ENCODE measurements at regions not wholly inside any gene's neighbourhood (a gene's known extent, or its start where the extent isn't known, plus 50 kb on each side); places are given as distances from the start of the nearest gene placed in this dataset.

DNA sequence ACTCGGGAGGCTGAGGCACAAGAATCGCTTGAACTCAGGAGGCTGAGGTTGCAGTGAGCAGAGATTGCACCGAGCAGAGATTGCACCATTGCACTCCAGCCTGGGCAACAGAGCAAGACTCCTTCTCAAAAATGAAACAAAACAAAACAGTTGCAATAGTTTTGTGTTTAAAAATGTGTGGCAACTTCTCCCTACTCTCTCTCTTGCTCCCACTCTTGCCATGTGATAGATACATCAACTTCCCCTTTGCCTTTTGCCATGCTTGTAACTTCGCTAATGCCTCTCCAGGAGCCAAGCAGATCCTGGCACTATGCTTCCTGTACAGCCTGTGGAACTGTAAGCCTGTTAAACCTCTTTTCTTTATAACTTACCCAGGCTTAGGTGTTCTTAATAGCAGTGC lies 52.5 kb upstream of the INTU start:
- Histone ChIP-seq H3K36me3 (no peaks in the 10 kb centered on the region), H3K9me3 (no peaks in the 10 kb centered on the region), H3K4me1 (no peaks in the 10 kb centered on the region), H3K27me3 (no peaks in the 10 kb centered on the region), H3K4me3 (ENCODE audit: low read depth, low read length) (no peak overlapping the region)
- no peak for DNase-seq
- TF ChIP-seq, protein P1, sequence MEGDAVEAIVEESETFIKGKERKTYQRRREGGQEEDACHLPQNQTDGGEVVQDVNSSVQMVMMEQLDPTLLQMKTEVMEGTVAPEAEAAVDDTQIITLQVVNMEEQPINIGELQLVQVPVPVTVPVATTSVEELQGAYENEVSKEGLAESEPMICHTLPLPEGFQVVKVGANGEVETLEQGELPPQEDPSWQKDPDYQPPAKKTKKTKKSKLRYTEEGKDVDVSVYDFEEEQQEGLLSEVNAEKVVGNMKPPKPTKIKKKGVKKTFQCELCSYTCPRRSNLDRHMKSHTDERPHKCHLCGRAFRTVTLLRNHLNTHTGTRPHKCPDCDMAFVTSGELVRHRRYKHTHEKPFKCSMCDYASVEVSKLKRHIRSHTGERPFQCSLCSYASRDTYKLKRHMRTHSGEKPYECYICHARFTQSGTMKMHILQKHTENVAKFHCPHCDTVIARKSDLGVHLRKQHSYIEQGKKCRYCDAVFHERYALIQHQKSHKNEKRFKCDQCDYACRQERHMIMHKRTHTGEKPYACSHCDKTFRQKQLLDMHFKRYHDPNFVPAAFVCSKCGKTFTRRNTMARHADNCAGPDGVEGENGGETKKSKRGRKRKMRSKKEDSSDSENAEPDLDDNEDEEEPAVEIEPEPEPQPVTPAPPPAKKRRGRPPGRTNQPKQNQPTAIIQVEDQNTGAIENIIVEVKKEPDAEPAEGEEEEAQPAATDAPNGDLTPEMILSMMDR (IDR thresholded peaks at IDR 0.05; ENCODE audit: low read depth, low read length), result no peak

DNA sequence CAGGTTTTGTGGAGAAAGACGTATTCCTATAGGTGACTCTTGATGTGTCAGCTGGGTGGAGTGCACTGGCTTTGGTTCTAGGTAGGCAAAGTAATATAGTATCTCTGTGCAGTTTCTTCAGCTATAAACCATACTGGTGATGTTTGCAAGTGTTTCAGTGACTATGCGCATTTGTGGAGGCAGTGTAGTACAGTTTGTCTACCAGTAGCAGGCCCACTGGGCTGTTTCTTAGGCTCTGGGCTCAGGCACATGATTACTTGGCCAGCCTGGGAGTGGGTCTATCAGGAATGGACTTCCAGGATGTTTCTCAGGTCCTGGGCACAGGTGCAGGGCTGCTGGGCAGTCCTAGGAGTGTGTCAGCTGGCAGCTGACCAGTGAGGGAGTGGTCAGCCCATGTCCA lies 51.9 kb upstream of the INTU start:
- DNase-seq, result no peak
- no peaks in the 10 kb centered on the region for H3K9me3 ChIP-seq
- H3K36me3 ChIP-seq, result no peaks in the 10 kb centered on the region
- no peaks in the 10 kb centered on the region for H3K27me3 ChIP-seq
- TF ChIP-seq, protein P1 (IDR thresholded peaks at IDR 0.05; ENCODE audit: low read depth, low read length), result no peak
- H3K4me3 ChIP-seq (ENCODE audit: low read depth, low read length), result no peak overlapping the region
- H3K4me1 ChIP-seq, result no peaks in the 10 kb centered on the region

All from BE2C (cell line).